ENCODE measurements at regions not wholly inside any gene's neighbourhood (a gene's known extent, or its start where the extent isn't known, plus 50 kb on each side); places are given as distances from the start of the nearest gene placed in this dataset.

GRCh38 chr6:76124018-76124417, 51.6 kb upstream of the IMPG1 start:
- no peak for TF ChIP-seq CTCF (IDR thresholded peaks at IDR 0.05)
- TF ChIP-seq POLR2A (IDR thresholded peaks at IDR 0.05) = no peak

All from adrenal gland (tissue), 5 donors.